H1 (cell line): ENCODE measurements at regions not wholly inside any gene's neighbourhood (a gene's known extent, or its start where the extent isn't known, plus 50 kb on each side); places are given as distances from the start of the nearest gene placed in this dataset.

Experiments used
- CTCF ChIA-PET: fragments of 300-600 bp; sonication (Branson Sonifier 250); formaldehyde crosslinking; loops from one replicate; lab custom pipeline; 2021; ENCODE audit not compliant: partially characterized antibody; lab: Charles Lee
- POLR2A ChIA-PET: fragments of 300-600 bp; sonication (Branson Sonifier 250); formaldehyde crosslinking; loops from one replicate; lab custom pipeline; 2021; ENCODE audit warnings: inconsistent platforms; ENCODE audit not compliant: partially characterized antibody; lab: Charles Lee
- DNase-seq, 2 experiments: peaks; one replicate each; pipeline versions ENCODE4 v3.0.0 to v3.0.0-alpha.2; 2010 to 2022; ENCODE audit warnings: low spot score in 2 of 2, low read depth in 1 of 2, mixed read lengths in 1 of 2
- FAIRE-seq: peaks from 2 replicates; lab custom pipeline; 2011; peaks lifted over from hg19 to GRCh38; lab: Jason Lieb, UNC
- H2AFZ ChIP-seq: 2 replicates; pipeline ENCODE4 v1.8.1; 2012; ENCODE audit warnings: low read length, inconsistent platforms
- H2AK5ac ChIP-seq: 2 replicates; pipeline ENCODE4 v1.6.1; 2013; ENCODE audit warnings: low read depth, low read length
- H2BK120ac ChIP-seq: replicated peaks from 2 replicates; pipeline ENCODE3; 2013; ENCODE audit warnings: low read depth, low read length, inconsistent platforms
- H2BK12ac ChIP-seq: 2 replicates; pipeline ENCODE4 v1.6.1; 2013; ENCODE audit warnings: low read depth, low read length
- H2BK15ac ChIP-seq: 2 replicates; pipeline ENCODE4 v1.6.1; 2013; ENCODE audit warnings: low read length
- H2BK20ac ChIP-seq: 2 replicates; pipeline ENCODE4 v1.6.1; 2013; ENCODE audit warnings: low read length
- H2BK5ac ChIP-seq: 2 replicates; pipeline ENCODE4 v1.6.1; 2013; ENCODE audit warnings: low read depth, low read length
- H3K14ac ChIP-seq: 2 replicates; pipeline ENCODE4 v1.6.1; 2013; ENCODE audit warnings: inconsistent platforms; ENCODE audit not compliant: insufficient read length
- H3K18ac ChIP-seq: 2 replicates; pipeline ENCODE4 v1.6.1; 2013; ENCODE audit warnings: low read length; ENCODE audit errors: extremely low read depth
- H3K23ac ChIP-seq: 2 replicates; pipeline ENCODE4 v1.6.1; 2013; ENCODE audit warnings: inconsistent platforms; ENCODE audit not compliant: insufficient read length
- H3K23me2 ChIP-seq: 2 replicates; pipeline ENCODE4 v1.6.1; 2013; ENCODE audit warnings: low read depth, low read length
- H3K27ac ChIP-seq: 2 replicates; pipeline ENCODE4 v1.6.1; 2011; ENCODE audit warnings: low read depth, low read length, inconsistent platforms
- H3K27me3 ChIP-seq, 4 experiments: replicated peaks in 1 of 4; 1 replicate in 1 of 4; 2 replicates in 3 of 4; pipeline versions ENCODE4 v1.6.1 to v1.8.1; 2011 to 2013; ENCODE audit warnings: low read length in 3 of 4, mild to moderate bottlenecking in 3 of 4, inconsistent platforms in 2 of 4, mixed read lengths in 2 of 4, moderate library complexity in 1 of 4; ENCODE audit not compliant: control insufficient read depth in 3 of 4, insufficient read depth in 3 of 4; ENCODE audit errors: extremely low read depth in 1 of 4
- H3K36me3 ChIP-seq, 4 experiments: 2 replicates each; pipeline versions ENCODE4 v1.6.1 to v1.8.1; 2011 to 2013; ENCODE audit warnings: mild to moderate bottlenecking in 4 of 4, low read length in 3 of 4, moderate library complexity in 2 of 4, control low read depth in 1 of 4, inconsistent platforms in 1 of 4; ENCODE audit not compliant: insufficient read depth in 4 of 4, control insufficient read depth in 2 of 4
- H3K4ac ChIP-seq: replicated peaks from 2 replicates; pipeline ENCODE3; 2013; ENCODE audit warnings: low read length, low read depth, mixed read lengths, inconsistent platforms; ENCODE audit not compliant: insufficient read length
- H3K4me1 ChIP-seq, 4 experiments: replicated peaks in 1 of 4; 1 replicate in 1 of 4; 2 replicates in 3 of 4; pipeline versions ENCODE4 v1.6.1 to v1.8.1; 2011 to 2013; ENCODE audit warnings: low read length in 3 of 4, inconsistent platforms in 2 of 4, mixed read lengths in 1 of 4; ENCODE audit not compliant: insufficient read depth in 4 of 4, control insufficient read depth in 3 of 4
- H3K4me2 ChIP-seq, 2 experiments: 2 replicates each; pipeline versions ENCODE4 v1.6.1 to v1.8.1; 2011 to 2013; ENCODE audit warnings: low read depth in 2 of 2, low read length in 2 of 2, control low read depth in 1 of 2, inconsistent platforms in 1 of 2, mild to moderate bottlenecking in 1 of 2; ENCODE audit not compliant: insufficient read depth in 1 of 2
- H3K4me3 ChIP-seq, 4 experiments: fragments of 200-600, 300-600 bp in 1 of 4; sonication (generic), shearing (Covaris generic), sonication (Bioruptor Twin) in 1 of 4; 2 replicates each; pipeline versions ENCODE4 v1.5.1 to v1.8.1; 2011 to 2016; ENCODE audit warnings: low read length in 4 of 4, low read depth in 3 of 4, control low read depth in 2 of 4, inconsistent platforms in 2 of 4, mild to moderate bottlenecking in 2 of 4, mixed read lengths in 1 of 4, moderate library complexity in 1 of 4; ENCODE audit not compliant: insufficient read depth in 2 of 4; ENCODE audit errors: extremely low read depth in 1 of 4
- H3K56ac ChIP-seq: replicated peaks from 2 replicates; pipeline ENCODE3; 2013; ENCODE audit warnings: low read depth, mild to moderate bottlenecking, mixed read lengths, low read length, inconsistent platforms; ENCODE audit not compliant: insufficient read length
- H3K79me1 ChIP-seq: 2 replicates; pipeline ENCODE4 v1.6.1; 2013; ENCODE audit warnings: low read depth, low read length, control low read depth
- H3K79me2 ChIP-seq, 2 experiments: 2 replicates each; pipeline versions ENCODE4 v1.6.1 to v1.8.1; 2012 to 2013; ENCODE audit warnings: low read length in 2 of 2, mild to moderate bottlenecking in 2 of 2, inconsistent platforms in 1 of 2; ENCODE audit not compliant: insufficient read depth in 2 of 2, control insufficient read depth in 1 of 2
- H3K9ac ChIP-seq, 4 experiments: replicated peaks in 1 of 4; 1 replicate in 1 of 4; 2 replicates in 3 of 4; pipeline versions ENCODE4 v1.6.1 to v1.8.1; 2011 to 2013; ENCODE audit warnings: low read depth in 3 of 4, low read length in 3 of 4, control low read depth in 2 of 4, mild to moderate bottlenecking in 2 of 4, moderate library complexity in 2 of 4, inconsistent platforms in 1 of 4; ENCODE audit errors: extremely low read depth in 1 of 4
- H3K9me3 ChIP-seq, 2 experiments: 2 replicates each; pipeline versions ENCODE4 v1.6.1 to v1.8.1; 2012 to 2013; ENCODE audit warnings: mild to moderate bottlenecking in 2 of 2, moderate library complexity in 2 of 2, control low read depth in 1 of 2, inconsistent platforms in 1 of 2, low read depth in 1 of 2, low read length in 1 of 2, mixed read lengths in 1 of 2; ENCODE audit not compliant: insufficient read depth in 2 of 2
- H4K20me1 ChIP-seq, 2 experiments: replicated peaks in 1 of 2; 2 replicates each; pipeline versions ENCODE3 to v1.8.1; 2011 to 2013; ENCODE audit warnings: inconsistent platforms in 2 of 2, low read length in 2 of 2, mild to moderate bottlenecking in 1 of 2; ENCODE audit not compliant: insufficient read depth in 2 of 2, control insufficient read depth in 1 of 2
- H4K5ac ChIP-seq: 2 replicates; pipeline ENCODE4 v1.6.1; 2013; ENCODE audit warnings: low read length, low read depth, mixed read lengths, inconsistent platforms; ENCODE audit not compliant: insufficient read length
- H4K8ac ChIP-seq: 2 replicates; pipeline ENCODE4 v1.8.0; 2013; ENCODE audit warnings: mild to moderate bottlenecking, moderate library complexity, low read length, inconsistent platforms; ENCODE audit not compliant: insufficient read depth; ENCODE audit errors: extremely low read depth
- H4K91ac ChIP-seq: replicated peaks from 2 replicates; pipeline ENCODE3; 2013; ENCODE audit warnings: low read length, mixed read lengths, inconsistent platforms; ENCODE audit not compliant: insufficient read length
- ASH2L ChIP-seq: fragments of 200-600, 300-600 bp; sonication (generic); IDR thresholded peaks from one replicate; pipeline ENCODE4 v1.7.1; 2017; ENCODE audit warnings: low read length
- ATF2 ChIP-seq: IDR thresholded peaks from 2 replicates; pipeline ENCODE4 v1.6.1; 2012; ENCODE audit warnings: low read length, inconsistent platforms
- HDAC2 ChIP-seq, 2 experiments: fragments of 300-600 bp in 1 of 2; sonication (generic) in 1 of 2; IDR thresholded peaks; 2 replicates each; pipeline ENCODE4 v1.6.1; 2011 to 2012; ENCODE audit warnings: low read depth in 2 of 2, low read length in 2 of 2, mild to moderate bottlenecking in 2 of 2, moderate library complexity in 2 of 2, borderline replicate concordance in 1 of 2, inconsistent platforms in 1 of 2
- MAFK ChIP-seq: IDR thresholded peaks from 2 replicates; pipeline ENCODE4 v1.6.1; 2012; ENCODE audit warnings: low read depth, mild to moderate bottlenecking, improper control_type of control experiment, low read length
- POLR2AphosphoS5 ChIP-seq: IDR thresholded peaks from 2 replicates; pipeline ENCODE4 v1.6.1; 2011; ENCODE audit warnings: low read depth, low read length
- POU5F1 ChIP-seq: IDR thresholded peaks from 2 replicates; pipeline ENCODE4 v1.6.1; 2011; ENCODE audit warnings: low read depth, mild to moderate bottlenecking, low read length, moderate library complexity
- SAP30 ChIP-seq: fragments of 300-600 bp; sonication (generic); IDR thresholded peaks from 2 replicates; pipeline ENCODE4 v1.7.1; 2012; ENCODE audit warnings: low read length, moderate library complexity, mild to moderate bottlenecking, inconsistent platforms; ENCODE audit not compliant: insufficient read depth, insufficient replicate concordance
- WGBS, 2 experiments: shearing (Covaris generic) in 1 of 2; methylation state at CpG; one replicate each; pipeline versions ENCODE4 v1.1.6 to v1.1.7; 2013 to 2015; ENCODE audit warnings: low lambda C conversion rate in 2 of 2, mixed read lengths in 2 of 2, inconsistent platforms in 1 of 2, low coverage in 1 of 2, missing lambda C conversion rate in 1 of 2; ENCODE audit not compliant: insufficient replicate concordance in 2 of 2, insufficient coverage in 1 of 2, insufficient read length in 1 of 2; ENCODE audit errors: extremely low coverage in 1 of 2, missing lambda C conversion rate in 1 of 2; 5-methylcytosine and 5-hydroxymethylcytosine counted together

- ChIA-PET CTCF (interaction anchor here (0.6 to 2.3 kb wide), 4 partner anchors 17 to 1385 kb away, joined by 3 to 12 read pairs (median 4); no protein-coding TSS in a partner anchor), POLR2A (no interaction called here)
- Histone ChIP-seq H3K18ac (no peak overlapping the region), H3K79me2 (no peaks in the 10 kb centered on the region), H3K23me2 (no peaks in the 10 kb centered on the region), H2BK15ac (no peak overlapping the region), H4K8ac (no peak overlapping the region), H2BK20ac (no peak overlapping the region), H2BK5ac (no peak overlapping the region), H3K4me2 (no peak overlapping the region), H2BK12ac (no peak overlapping the region), H3K27ac (no peak overlapping the region), H4K5ac (no peak overlapping the region), H3K56ac (no peak overlapping the region), H3K4me1 (no peaks in the 10 kb centered on the region), H3K36me3 (no peaks in the 10 kb centered on the region), H3K9me3 (no peaks in the 10 kb centered on the region), H2BK120ac (no peak overlapping the region), H3K23ac (no peak overlapping the region), H4K91ac (no peak overlapping the region), H3K79me1 (no peaks in the 10 kb centered on the region), H3K4ac (no peak overlapping the region), H2AFZ (no peak overlapping the region), H3K27me3 (no peaks in the 10 kb centered on the region), H2AK5ac (no peak overlapping the region), H3K4me3 (no peak overlapping the region), H4K20me1 (no peaks in the 10 kb centered on the region), H3K9ac (no peak overlapping the region), H3K14ac (no peak overlapping the region)
- FAIRE-seq = no peak
- no peak for DNase-seq
- 80% methylated on average over 1 of the region's 1 CpG; no CpG with 5 or more reads in 1 of the 2 experiments for WGBS, 2 experiments
- TF ChIP-seq ASH2L (no peak), POU5F1 (no peak), POLR2AphosphoS5 (no peak), ATF2 (no peak), HDAC2 (IDR thresholded peaks at IDR 0.05; ENCODE audit: borderline replicate concordance in 1 of 2, low read depth in 2 of 2, low read length in 2 of 2) (no peak), MAFK (no peak), SAP30 (no peak)
Observed at GRCh38 chr16:51852892-51853291, 694.1 kb downstream of the TOX3 start.
